ENCODE measurements at regions not wholly inside any gene's neighbourhood (a gene's known extent, or its start where the extent isn't known, plus 50 kb on each side); places are given as distances from the start of the nearest gene placed in this dataset.
"Not testable (repeated sequence)": the region's sequence is repeated elsewhere in the genome, so short reads cannot be mapped to it uniquely, and the experiment has no call there.

DNA sequence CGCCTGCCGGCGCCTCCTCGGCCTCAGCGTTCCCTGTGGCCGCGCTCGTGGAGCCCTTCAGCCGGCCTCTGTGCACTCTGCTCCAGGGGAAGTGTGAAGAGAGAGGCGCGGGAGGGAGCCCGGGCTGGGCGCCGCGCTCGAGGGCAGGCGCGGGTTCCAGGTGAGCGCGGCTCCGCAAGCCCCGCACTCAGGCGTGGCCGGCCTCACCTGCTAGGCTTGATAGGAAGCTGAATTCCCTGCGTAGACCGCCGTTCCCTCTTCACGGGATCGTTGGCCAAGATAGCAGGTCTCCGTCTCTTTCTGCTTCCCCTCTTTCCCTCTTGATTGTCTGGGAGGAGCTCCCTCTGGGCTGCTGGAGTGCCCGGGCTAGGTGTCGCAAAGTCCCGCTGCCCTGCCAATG, 89.7 kb downstream of the ASCL4 start:
- Histone ChIP-seq H4K20me1 (ENCODE audit: control insufficient read depth, insufficient read depth, low read depth, low read length) (no peaks in the 10 kb centered on the region), H3K9me2 (replicated peaks; ENCODE audit: control insufficient read depth, low read length) (no peaks in the 10 kb centered on the region), H3K4me1 (ENCODE audit: control insufficient read depth, low read length) (no peaks in the 10 kb centered on the region), H3K4me3 (ENCODE audit: low read length) (no peak overlapping the region), H3K4me2 (ENCODE audit: low read length) (no peak overlapping the region), H3K36me3 (ENCODE audit: control insufficient read depth, low read length) (no peaks in the 10 kb centered on the region), H3K9me3 (ENCODE audit: control insufficient read depth, insufficient read depth, low read length) (no peaks in the 10 kb centered on the region), H3K27me3 (ENCODE audit: control insufficient read depth, low read length) (peaks cover 5% of the 10 kb centered on the region; the same call in 1 of the 2 replicates), H3K79me2 (ENCODE audit: control insufficient read depth, low read length) (no peaks in the 10 kb centered on the region), H3F3A (ENCODE audit: control insufficient read depth, insufficient read depth) (no peaks in the 10 kb centered on the region), H3K27ac (ENCODE audit: low read depth, low read length) (no peak overlapping the region)
- TF ChIP-seq CTCF (IDR thresholded peaks at IDR 0.05; ENCODE audit: low read depth, low read length, poor library complexity, severe bottlenecking) (no peak), EZH2phosphoT487 (IDR thresholded peaks at IDR 0.05; ENCODE audit: borderline replicate concordance, low read length) (no peak)

DNA sequence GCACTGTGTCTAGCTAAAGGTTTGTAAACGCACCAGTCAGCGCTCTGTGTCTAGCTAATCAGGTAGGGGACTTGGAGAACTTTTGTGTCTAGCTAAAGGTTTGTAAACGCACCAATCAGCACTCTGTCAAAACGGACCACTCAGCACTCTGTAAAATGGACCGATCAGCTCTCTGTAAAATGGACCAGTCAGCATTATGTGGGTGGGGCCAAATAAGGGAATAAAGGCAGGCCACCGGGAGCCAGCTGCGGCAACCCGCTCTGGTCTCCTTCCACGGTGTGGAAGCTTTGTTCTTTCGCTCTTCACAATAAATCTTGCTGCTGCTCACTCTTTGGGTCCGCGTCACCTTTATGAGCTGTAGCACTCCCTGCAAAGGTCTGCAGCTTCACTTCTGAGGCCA, 90.2 kb downstream of the ASCL4 start:
- not testable (repeated sequence) for H3K4me1 ChIP-seq (ENCODE audit: control insufficient read depth, low read length); H3K36me3 ChIP-seq (ENCODE audit: control insufficient read depth, low read length); H3K27ac ChIP-seq (ENCODE audit: low read depth, low read length); H3K4me3 ChIP-seq (ENCODE audit: low read length); H3K9me3 ChIP-seq (ENCODE audit: control insufficient read depth, insufficient read depth, low read length); H3K79me2 ChIP-seq (ENCODE audit: control insufficient read depth, low read length); H3K27me3 ChIP-seq (ENCODE audit: control insufficient read depth, low read length); H3F3A ChIP-seq (ENCODE audit: control insufficient read depth, insufficient read depth); H3K4me2 ChIP-seq (ENCODE audit: low read length); H3K9me2 ChIP-seq (replicated peaks; ENCODE audit: control insufficient read depth, low read length); H4K20me1 ChIP-seq (ENCODE audit: control insufficient read depth, insufficient read depth, low read depth, low read length)

DNA sequence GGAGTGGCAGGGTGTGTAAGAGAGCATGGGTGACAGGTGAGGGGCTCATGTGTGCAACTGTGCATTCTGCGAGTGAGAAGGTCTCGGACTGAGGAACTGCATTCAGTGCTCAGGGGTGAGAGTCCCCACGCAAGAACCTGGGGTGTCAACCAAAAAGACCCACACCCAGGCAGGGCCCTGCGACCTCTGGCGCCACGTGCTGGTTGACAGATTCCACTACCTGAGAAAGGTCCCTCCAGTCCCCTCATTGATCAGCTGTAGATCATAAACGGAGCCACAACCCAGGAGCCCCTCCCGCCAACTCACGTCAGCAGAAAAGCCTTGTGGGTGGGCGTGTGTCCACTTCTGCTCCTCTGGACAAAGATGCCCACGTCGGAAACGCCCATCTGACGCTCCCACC, 98.7 kb downstream of the ASCL4 start:
- H3K4me2 ChIP-seq (ENCODE audit: low read length) = no peak overlapping the region
- H3K9me2 ChIP-seq (replicated peaks; ENCODE audit: control insufficient read depth, low read length) = no peaks in the 10 kb centered on the region
- H3K4me1 ChIP-seq (ENCODE audit: control insufficient read depth, low read length) = no peaks in the 10 kb centered on the region
- H3F3A ChIP-seq (ENCODE audit: control insufficient read depth, insufficient read depth) = no peaks in the 10 kb centered on the region
- H3K9me3 ChIP-seq (ENCODE audit: control insufficient read depth, insufficient read depth, low read length) = no peaks in the 10 kb centered on the region
- TF ChIP-seq EZH2phosphoT487 (IDR thresholded peaks at IDR 0.05; ENCODE audit: borderline replicate concordance, low read length) (no peak), CTCF (IDR thresholded peaks at IDR 0.05; ENCODE audit: low read depth, low read length, poor library complexity, severe bottlenecking) (no peak)
- H3K36me3 ChIP-seq (ENCODE audit: control insufficient read depth, low read length) = no peaks in the 10 kb centered on the region
- no peak overlapping the region for H3K4me3 ChIP-seq (ENCODE audit: low read length)
- no peaks in the 10 kb centered on the region for H3K79me2 ChIP-seq (ENCODE audit: control insufficient read depth, low read length)
- H3K27me3 ChIP-seq (ENCODE audit: control insufficient read depth, low read length) = 0 out of 2 replicates have a peak, but pooled peaks cover 3% of the 10 kb centered on the region
- H4K20me1 ChIP-seq (ENCODE audit: control insufficient read depth, insufficient read depth, low read depth, low read length) = no peaks in the 10 kb centered on the region
- H3K27ac ChIP-seq (ENCODE audit: low read depth, low read length) = no peak overlapping the region

DNA sequence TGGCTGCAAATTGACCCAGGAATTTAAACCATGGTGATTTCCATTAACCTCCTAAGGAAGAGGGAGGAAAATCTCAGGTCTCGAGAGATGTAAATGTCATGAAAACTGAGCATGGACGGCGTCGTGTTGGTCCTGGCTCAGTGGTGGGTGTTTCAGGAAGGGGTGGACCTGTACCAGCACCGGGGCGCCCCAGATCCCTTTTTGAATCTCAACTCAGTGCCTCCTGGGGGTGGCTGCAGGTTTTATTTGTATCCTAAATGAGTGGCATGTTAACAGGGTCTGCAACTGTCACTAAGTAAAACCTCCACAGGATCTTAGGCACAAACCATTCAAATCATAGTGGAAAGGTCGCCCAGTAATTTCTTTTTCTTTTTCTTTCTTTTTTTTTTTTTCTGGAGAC, 101.3 kb downstream of the ASCL4 start:
- Histone ChIP-seq H3K9me2 (replicated peaks; ENCODE audit: control insufficient read depth, low read length) (no peaks in the 10 kb centered on the region), H4K20me1 (ENCODE audit: control insufficient read depth, insufficient read depth, low read depth, low read length) (no peaks in the 10 kb centered on the region), H3K79me2 (ENCODE audit: control insufficient read depth, low read length) (no peaks in the 10 kb centered on the region), H3K36me3 (ENCODE audit: control insufficient read depth, low read length) (no peaks in the 10 kb centered on the region), H3K4me1 (ENCODE audit: control insufficient read depth, low read length) (no peaks in the 10 kb centered on the region), H3K9me3 (ENCODE audit: control insufficient read depth, insufficient read depth, low read length) (no peaks in the 10 kb centered on the region), H3K27ac (ENCODE audit: low read depth, low read length) (no peak overlapping the region), H3K4me3 (ENCODE audit: low read length) (no peak overlapping the region), H3F3A (ENCODE audit: control insufficient read depth, insufficient read depth) (no peaks in the 10 kb centered on the region), H3K4me2 (ENCODE audit: low read length) (no peak overlapping the region), H3K27me3 (ENCODE audit: control insufficient read depth, low read length) (0 out of 2 replicates have a peak, but pooled peaks cover under 1% of the 10 kb centered on the region)
- TF ChIP-seq CTCF (IDR thresholded peaks at IDR 0.05; ENCODE audit: low read depth, low read length, poor library complexity, severe bottlenecking) (no peak), EZH2phosphoT487 (IDR thresholded peaks at IDR 0.05; ENCODE audit: borderline replicate concordance, low read length) (no peak)

All from DOHH2 (cell line).